G401 (cell line): ENCODE measurements at regions not wholly inside any gene's neighbourhood (a gene's known extent, or its start where the extent isn't known, plus 50 kb on each side); places are given as distances from the start of the nearest gene placed in this dataset.

ENCODE experiments used
- DNase-seq: peaks from one replicate; pipeline ENCODE4 v3.0.0-alpha.2; 2015; ENCODE audit warnings: low spot score
- in situ Hi-C: cut with HindIII; loops from 2 replicates; pipeline ENCODE4 v1.10.0; 2016; ENCODE audit warnings: low sequenced_read_pairs, mixed read lengths

DNA sequence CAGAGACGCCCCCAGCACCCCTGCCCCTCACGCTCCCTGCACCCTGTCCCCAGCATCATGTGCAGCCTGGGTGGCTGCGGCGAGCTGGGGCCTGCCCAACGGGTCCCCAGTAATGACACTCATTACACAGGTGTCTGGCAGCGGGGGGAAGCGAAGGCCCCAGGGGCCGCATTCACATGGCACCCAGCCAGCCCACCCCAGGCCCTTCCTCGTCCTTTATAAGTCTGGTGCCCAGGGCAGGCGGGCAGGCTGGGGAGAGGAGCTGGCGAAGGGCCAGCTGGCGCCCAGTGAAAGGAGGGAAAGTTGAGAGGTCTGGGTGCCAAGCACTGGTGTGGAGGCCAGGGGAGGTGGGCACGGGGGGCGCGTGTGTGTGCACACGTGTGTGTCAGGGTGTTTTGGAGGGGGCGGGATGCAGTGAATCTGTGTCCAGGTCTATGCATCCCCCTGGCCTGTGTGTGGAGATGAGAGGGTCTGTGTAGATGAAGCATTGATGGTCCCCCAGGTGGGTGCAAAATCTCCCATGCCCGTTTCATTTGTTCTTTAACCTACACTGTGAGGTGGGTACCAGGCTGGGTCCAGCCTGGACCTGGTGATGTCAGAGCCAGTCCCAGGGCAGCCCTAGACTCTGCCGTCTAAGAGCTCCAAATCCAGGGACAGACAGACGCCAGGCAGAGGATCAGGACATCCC, 105.3 kb downstream of the CEBPB start:
- in situ Hi-C loops: no loop called here
- DNase-seq: no peak

DNA sequence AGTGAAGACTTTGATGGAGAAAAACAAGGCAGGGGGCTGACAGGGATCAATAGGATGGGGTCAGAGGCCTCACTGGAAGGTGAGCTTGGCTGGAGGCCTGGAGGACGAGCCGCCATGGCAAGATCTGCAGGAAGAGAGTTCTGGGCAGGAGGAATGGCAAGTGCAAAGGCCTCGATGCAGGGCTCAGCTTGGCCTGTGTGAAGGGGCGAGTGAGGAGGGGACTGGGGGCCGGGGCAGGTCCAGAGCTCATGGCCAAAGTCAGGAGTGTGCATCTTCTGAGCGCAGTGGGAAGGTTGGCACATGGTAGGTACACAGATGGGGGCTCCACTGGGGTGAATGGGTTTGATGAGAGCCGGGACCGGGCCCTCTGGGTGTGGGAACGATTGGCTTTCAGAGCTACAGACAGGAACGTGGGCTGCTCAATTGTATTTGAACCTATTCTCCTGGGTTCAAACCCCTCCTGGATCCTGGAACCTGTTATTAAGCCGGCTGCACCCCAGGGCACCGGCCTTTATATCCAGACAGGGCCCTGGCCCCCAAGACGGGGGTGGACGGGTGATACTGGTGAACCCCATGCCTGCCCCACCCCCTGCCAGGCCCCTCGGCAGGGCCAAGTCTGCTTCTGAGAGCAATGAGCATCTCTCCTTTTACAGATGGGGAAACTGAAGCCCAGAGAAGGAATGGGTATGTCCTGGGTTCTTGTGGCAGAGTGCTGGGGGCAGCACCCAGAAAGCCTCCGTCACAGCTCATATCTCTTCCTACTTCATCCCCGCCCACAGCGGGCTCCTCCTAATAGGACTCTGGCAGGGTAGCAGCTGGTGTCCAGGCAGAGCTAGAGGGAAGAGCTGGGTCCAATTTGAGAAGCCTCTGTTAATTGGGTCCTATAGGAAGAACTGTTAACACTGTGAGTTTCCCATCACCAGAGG, 106.1 kb downstream of the CEBPB start:
- in situ Hi-C loops: no loop called here
- no peak for DNase-seq

- in situ Hi-C loops: no loop called here
- DNase-seq: no peak
Observed at GRCh38 chr20:50297498-50298376, 107.1 kb downstream of the CEBPB start.

- in situ Hi-C loops: no loop called here
- no peak for DNase-seq
Observed at GRCh38 chr20:50298554-50299324, 108.1 kb downstream of the CEBPB start.

DNA sequence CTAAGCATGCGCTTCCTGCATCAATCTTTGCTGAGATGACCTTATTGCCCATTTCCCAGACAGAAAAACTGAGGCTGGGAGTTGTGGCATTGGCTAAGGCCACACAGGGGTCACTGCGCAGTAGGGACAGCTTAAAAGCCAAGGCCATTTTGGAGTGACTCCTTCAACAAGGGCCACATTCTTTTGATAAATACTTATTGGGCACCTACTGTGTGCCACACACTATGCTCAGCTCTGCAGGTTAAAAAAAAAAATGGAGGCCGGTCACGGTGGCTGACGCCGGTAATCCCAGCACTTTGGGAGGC, 108.6 kb downstream of the CEBPB start:
- DNase-seq: no peak
- in situ Hi-C loops: no loop called here

DNA sequence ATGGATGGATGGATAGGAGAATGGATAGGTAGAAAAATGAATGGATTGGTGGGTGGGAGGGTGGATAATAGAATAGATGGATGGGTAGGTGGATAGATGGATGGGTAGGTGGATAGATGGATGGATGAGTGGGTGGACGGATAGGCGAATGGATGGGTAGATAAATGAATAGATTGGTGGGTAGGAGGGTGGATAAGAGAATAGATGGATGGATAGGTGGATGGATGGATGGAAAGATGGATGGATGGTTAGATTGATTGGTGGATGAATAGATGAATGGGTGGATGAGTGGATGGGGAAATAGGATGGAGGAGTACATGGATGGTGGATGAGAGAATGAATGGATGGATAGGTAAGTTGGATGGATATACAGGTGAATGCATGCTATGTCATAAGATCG, 110.5 kb downstream of the CEBPB start:
- in situ Hi-C loops: no loop called here
- no peak for DNase-seq

DNA sequence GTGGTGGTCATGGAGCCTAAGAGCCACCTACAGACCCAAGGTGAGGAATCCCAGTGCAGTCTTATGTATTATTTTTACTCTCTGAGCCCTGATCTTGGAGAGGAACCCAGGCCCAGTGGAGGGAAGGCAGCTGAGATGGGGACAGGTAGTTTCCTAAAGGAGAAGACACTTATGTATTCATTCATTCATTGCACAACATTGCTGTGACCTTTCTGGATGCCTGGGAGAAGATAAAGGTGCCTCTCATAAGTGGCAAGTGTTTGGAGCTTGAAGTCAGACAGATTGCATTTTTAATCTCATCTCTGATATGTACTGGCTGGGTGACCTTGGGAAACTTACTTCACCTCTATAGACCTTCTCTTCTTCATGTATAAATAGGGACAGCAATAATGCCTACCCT, 111.1 kb downstream of the CEBPB start:
- in situ Hi-C loops: no loop called here
- DNase-seq: no peak

GRCh38 chr20:50302341-50303057, 111.9 kb downstream of the CEBPB start:
- DNase-seq: no peak
- in situ Hi-C loops: no loop called here

DNA sequence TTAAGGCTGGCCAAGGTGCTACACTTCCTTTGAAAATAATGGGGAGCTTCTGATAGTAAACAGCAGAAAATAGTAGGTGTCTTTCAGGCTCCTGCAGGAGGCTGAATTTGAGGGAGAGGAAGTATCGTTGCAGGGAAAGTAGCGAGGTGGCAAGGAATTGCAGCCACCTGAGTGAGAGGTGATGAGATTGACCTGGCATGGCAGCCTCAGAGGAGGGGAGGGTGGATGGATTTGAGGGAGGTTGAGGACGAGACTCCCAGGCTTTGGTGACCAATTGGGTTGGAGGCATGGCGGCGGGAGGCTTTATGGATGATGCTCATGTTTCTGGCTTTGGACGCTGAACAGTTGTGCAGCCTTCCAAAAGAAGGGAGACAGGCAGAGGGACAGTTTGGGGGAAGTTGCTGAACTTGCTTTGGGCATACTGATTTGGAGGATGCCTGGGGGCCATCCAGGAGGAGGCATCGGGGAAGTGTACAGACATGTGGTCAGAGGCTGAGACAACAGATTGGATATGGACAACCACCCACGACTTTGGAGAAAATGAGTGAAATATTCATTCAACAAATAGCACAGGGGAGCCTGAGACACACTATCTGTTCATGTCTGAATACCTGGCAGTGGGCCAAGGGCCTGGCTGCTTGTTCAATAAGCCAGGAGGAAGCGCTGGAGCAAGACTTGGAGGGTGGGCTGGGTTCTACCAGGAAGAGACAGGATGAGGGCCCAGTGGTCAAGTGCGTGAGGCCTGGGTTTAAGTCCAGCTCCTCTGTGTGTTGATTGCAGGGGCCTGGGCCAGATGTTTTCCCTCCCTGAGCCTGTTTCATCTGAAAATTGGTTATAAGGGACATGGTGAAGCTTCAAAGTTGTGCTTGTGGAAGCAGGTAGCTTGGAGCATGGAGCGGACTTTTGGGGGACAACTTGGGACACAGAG, 113.2 kb downstream of the CEBPB start:
- in situ Hi-C loops: no loop called here
- no peak for DNase-seq

DNA sequence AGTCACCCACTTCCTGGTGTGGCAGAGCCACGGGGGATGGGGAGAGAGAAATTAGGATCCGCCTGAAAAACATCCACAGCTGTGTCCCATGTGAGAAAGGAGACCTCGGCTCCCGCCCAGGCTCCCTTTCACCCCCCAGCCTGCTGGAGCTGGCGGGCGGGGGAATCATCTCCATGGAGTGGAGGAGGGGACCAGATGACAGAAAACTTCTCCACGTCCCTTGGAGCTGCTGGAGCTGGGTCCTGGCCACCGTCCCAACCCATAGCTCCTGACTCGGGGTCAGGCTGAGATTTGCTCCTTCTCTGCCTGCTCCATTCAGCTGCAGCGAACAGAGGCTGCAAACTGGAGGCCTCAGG, 113.8 kb downstream of the CEBPB start:
- in situ Hi-C loops: no loop called here
- no peak for DNase-seq

DNA sequence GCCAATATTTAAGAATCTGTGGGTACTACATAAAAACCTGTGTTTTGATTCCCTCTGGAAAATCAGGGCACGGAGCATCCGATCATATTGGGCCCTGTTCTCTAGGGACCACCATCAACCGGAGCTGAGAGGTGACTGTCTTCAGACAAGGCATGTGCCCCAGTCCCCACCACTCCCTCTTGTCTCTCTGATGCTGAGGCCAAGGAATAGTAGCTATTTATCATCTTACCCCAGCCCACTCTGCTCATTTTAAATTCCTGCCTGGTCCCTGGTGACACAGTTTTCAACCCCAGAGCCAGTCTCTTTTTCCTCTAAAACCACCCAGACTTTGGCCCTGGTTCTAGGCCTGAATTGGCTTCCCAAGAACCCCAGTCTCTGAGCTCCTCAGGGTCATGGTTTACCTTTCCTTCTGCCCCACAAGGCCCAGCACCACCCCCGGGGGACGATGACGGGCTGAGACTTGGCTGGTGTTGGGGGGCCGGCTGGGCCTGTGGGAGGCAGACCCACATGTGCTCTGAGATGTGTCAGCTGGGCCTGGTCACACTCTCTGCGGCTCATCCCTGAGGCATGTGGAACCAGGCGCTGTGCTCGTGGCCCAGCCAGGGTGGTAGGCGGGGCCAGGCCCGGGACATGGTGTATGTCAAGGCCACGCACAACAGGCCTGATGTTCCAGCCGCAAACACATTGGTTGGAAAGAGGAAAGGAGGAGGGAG, 114.4 kb downstream of the CEBPB start:
- DNase-seq: no peak
- in situ Hi-C loops: no loop called here

DNA sequence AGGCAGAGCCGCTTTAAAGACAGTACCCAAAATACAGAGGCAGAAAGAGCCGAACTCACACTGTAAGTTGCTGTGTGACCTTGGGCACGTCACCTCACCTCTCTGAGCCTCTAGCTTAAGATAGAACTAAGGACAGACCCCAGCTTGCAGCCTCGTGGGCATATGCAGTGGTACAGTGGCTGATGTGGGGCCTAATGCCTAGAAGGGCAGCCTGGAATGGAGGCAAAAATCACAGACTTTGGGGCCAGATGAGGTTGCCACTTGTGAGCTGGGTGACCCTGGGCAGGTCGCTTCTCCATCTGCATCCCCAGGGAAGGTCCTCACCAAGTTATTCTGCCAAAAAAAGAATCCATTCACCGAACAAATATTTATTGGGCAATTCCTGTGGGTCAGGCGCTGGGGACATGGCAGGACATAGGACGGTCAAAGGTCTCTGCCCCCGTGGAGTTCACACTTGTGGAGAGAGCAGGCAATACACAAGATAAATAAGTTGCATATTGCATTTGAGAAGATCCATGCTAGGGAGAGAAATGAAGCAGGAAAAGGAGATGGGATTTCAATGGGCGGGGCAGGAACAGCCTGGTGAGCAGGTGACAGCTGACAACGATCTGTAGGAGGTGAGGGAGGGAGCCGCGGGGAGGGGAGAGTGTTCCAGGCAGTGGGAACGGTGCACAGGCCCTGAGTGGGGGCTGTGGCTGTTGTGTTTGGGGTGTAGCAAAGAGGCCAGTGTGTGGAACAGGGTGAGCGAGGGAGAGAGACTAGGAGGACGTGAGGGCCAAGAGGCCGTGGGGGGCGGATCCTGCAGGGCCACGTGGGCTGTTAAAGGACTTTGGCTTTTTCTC, 115.2 kb downstream of the CEBPB start:
- no peak for DNase-seq
- in situ Hi-C loops: no loop called here

GRCh38 chr20:50306478-50307423, 116.1 kb downstream of the CEBPB start:
- in situ Hi-C loops: no loop called here
- DNase-seq: no peak

DNA sequence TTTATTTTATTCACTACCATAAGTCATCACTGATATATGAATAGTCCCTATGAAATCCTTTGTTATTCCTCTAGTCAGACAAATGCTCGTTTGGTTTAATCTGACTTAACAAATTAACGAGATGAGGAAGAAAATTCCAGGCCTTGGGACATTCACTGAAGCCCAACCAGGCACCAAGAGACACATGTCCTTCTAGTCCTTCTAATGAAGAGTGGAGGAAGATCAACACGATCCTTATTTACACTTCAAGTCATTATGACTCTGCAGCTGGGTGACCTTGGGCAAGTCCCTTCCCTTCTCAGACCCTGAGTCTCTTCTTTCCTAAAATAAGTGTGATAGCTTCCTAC, 117.5 kb downstream of the CEBPB start:
- in situ Hi-C loops: no loop called here
- DNase-seq: no peak

GRCh38 chr20:50308513-50309279, 118.1 kb downstream of the CEBPB start:
- DNase-seq: peak; percentile 14
- in situ Hi-C loops: no loop called here
